OCI-LY1 (cell line): ENCODE measurements at regions not wholly inside any gene's neighbourhood (a gene's known extent, or its start where the extent isn't known, plus 50 kb on each side); places are given as distances from the start of the nearest gene placed in this dataset.

Experiments used
- H2AFZ ChIP-seq: fragments of 200-600 bp; sonication (generic), shearing (Covaris generic); 2 replicates; pipeline ENCODE4 v1.6.0; 2014; ENCODE audit warnings: antibody characterized with exemption, mild to moderate bottlenecking, low read length
- H3F3A ChIP-seq: fragments of 200-600 bp; sonication (generic), shearing (Covaris generic); 2 replicates; pipeline ENCODE4 v1.6.0; 2014; ENCODE audit warnings: mild to moderate bottlenecking, antibody characterized with exemption, low read length, moderate library complexity; ENCODE audit not compliant: insufficient read depth
- H3K27ac ChIP-seq: fragments of 200-600 bp; sonication (generic); 2 replicates; pipeline ENCODE4 v1.5.1; 2014; ENCODE audit warnings: low read length, mixed run types, mild to moderate bottlenecking, low read depth; ENCODE audit not compliant: poor library complexity, severe bottlenecking
- H3K27me3 ChIP-seq: fragments of 200-600 bp; sonication (generic); 2 replicates; pipeline ENCODE4 v1.6.0; 2014; ENCODE audit warnings: antibody characterized with exemption, mild to moderate bottlenecking, low read length, moderate library complexity; ENCODE audit not compliant: insufficient read depth
- H3K36me3 ChIP-seq: fragments of 200-600 bp; sonication (generic); 2 replicates; pipeline ENCODE4 v1.6.1; 2014; ENCODE audit warnings: mild to moderate bottlenecking, antibody characterized with exemption, low read length, moderate library complexity, mixed read lengths; ENCODE audit not compliant: insufficient read depth
- H3K4me1 ChIP-seq: fragments of 200-600 bp; sonication (generic); 2 replicates; pipeline ENCODE4 v1.5.1; 2014; ENCODE audit warnings: mild to moderate bottlenecking, low read length, moderate library complexity; ENCODE audit not compliant: insufficient read depth, severe bottlenecking
- H3K4me2 ChIP-seq: fragments of 200-600 bp; sonication (generic), shearing (Covaris generic); 2 replicates; pipeline ENCODE4 v1.6.1; 2014; ENCODE audit warnings: low read length
- H3K4me3 ChIP-seq: fragments of 200-600 bp; sonication (generic); 2 replicates; pipeline ENCODE4 v1.5.1; 2014; ENCODE audit warnings: low read length, low read depth, mild to moderate bottlenecking, mixed read lengths; ENCODE audit not compliant: poor library complexity, severe bottlenecking
- H3K79me2 ChIP-seq: fragments of 200-600 bp; shearing (Covaris generic); 2 replicates; pipeline ENCODE4 v1.6.1; 2016; ENCODE audit warnings: mixed run types, low read length, mixed read lengths; ENCODE audit not compliant: insufficient read depth
- H3K9ac ChIP-seq: fragments of 200-600 bp; sonication (generic), shearing (Covaris generic); 2 replicates; pipeline ENCODE4 v1.6.1; 2014; ENCODE audit warnings: mild to moderate bottlenecking, low read length, mixed read lengths
- H3K9me2 ChIP-seq: fragments of 200-600 bp; sonication (generic), shearing (Covaris generic); 2 replicates; pipeline ENCODE4 v1.6.1; 2014; ENCODE audit warnings: low read depth, mild to moderate bottlenecking, low read length, mixed read lengths
- H3K9me3 ChIP-seq: fragments of 200-600 bp; shearing (Covaris generic); 2 replicates; pipeline ENCODE4 v1.6.1; 2014; ENCODE audit warnings: low read length, mixed read lengths
- H4K20me1 ChIP-seq: fragments of 200-600 bp; sonication (generic), shearing (Covaris generic); 2 replicates; pipeline ENCODE4 v1.6.0; 2016; ENCODE audit warnings: mild to moderate bottlenecking, low read length; ENCODE audit not compliant: insufficient read depth
- EZH2 ChIP-seq: fragments of 200-600 bp; sonication (generic), shearing (Covaris generic); IDR thresholded peaks from 2 replicates; pipeline ENCODE4 v1.8.0; 2017; ENCODE audit warnings: borderline replicate concordance, mixed run types, mild to moderate bottlenecking, antibody characterized with exemption, low read length, moderate library complexity, mixed read lengths
- TF ChIP-seq, protein P1 (sequence below): fragments of 200-600 bp; sonication (generic), shearing (Covaris generic); IDR thresholded peaks from 2 replicates; pipeline ENCODE4 v1.5.1; 2017; ENCODE audit warnings: mild to moderate bottlenecking, antibody characterized with exemption, low read length, moderate library complexity, mixed read lengths

DNA sequence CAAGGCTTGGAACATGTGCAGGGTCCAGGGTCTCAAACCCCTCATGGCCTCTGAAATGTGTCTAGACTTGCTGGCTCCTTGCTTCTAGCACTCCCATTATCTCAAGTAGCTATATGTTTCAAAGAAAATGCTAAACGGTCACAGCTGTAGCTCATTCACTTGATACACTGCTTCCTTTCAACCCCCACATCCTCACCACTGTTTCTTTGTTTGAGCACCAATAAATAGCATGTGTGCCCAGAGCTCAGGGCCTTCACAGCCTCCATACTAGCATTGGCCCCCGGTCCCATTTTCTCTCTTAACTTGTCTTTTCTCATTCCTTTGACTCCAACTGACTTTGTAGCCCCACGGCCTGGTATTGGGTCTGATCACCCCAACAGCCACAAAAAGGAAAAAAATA, 801.8 kb downstream of the STIM2 start:
- Histone ChIP-seq H3K79me2 (no peaks in the 10 kb centered on the region), H3K4me2 (no peak overlapping the region), H3K4me1 (no peaks in the 10 kb centered on the region), H3K9ac (no peak overlapping the region), H2AFZ (no peak overlapping the region), H3F3A (no peaks in the 10 kb centered on the region), H3K9me2 (no peaks in the 10 kb centered on the region), H3K27me3 (no peaks in the 10 kb centered on the region), H4K20me1 (no peaks in the 10 kb centered on the region), H3K27ac (no peak overlapping the region), H3K9me3 (no peaks in the 10 kb centered on the region), H3K4me3 (no peak overlapping the region), H3K36me3 (no peaks in the 10 kb centered on the region)
- no peak for TF ChIP-seq EZH2
- TF ChIP-seq, protein P1, sequence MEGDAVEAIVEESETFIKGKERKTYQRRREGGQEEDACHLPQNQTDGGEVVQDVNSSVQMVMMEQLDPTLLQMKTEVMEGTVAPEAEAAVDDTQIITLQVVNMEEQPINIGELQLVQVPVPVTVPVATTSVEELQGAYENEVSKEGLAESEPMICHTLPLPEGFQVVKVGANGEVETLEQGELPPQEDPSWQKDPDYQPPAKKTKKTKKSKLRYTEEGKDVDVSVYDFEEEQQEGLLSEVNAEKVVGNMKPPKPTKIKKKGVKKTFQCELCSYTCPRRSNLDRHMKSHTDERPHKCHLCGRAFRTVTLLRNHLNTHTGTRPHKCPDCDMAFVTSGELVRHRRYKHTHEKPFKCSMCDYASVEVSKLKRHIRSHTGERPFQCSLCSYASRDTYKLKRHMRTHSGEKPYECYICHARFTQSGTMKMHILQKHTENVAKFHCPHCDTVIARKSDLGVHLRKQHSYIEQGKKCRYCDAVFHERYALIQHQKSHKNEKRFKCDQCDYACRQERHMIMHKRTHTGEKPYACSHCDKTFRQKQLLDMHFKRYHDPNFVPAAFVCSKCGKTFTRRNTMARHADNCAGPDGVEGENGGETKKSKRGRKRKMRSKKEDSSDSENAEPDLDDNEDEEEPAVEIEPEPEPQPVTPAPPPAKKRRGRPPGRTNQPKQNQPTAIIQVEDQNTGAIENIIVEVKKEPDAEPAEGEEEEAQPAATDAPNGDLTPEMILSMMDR: no peak

DNA sequence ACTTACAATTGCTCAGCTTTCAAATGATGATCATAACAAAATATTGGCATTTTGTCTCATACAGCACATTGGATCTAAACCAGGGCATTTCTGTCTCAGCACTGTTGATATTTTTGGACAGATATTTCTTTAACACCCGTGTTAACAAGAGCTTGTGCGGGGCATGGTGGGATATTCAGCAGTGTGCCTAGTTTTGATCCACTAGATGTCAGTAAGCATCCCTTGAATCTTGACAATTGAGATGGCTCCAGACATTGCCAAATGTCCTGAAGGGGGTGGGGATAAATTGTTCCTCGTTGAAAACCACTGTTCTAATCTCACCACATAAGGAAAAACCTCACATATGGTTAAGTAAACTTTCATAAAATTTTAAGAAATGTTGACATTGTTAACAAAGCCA, 806.3 kb downstream of the STIM2 start:
- Histone ChIP-seq H4K20me1 (no peaks in the 10 kb centered on the region), H3K79me2 (no peaks in the 10 kb centered on the region), H3K27me3 (no peaks in the 10 kb centered on the region), H2AFZ (no peak overlapping the region), H3K9me2 (no peaks in the 10 kb centered on the region), H3K4me3 (no peak overlapping the region), H3K36me3 (no peaks in the 10 kb centered on the region), H3K4me1 (no peaks in the 10 kb centered on the region), H3K9me3 (no peaks in the 10 kb centered on the region), H3K9ac (no peak overlapping the region), H3K27ac (no peak overlapping the region), H3F3A (no peaks in the 10 kb centered on the region), H3K4me2 (no peak overlapping the region)
- no peak for TF ChIP-seq EZH2
- TF ChIP-seq, protein P1: no peak

DNA sequence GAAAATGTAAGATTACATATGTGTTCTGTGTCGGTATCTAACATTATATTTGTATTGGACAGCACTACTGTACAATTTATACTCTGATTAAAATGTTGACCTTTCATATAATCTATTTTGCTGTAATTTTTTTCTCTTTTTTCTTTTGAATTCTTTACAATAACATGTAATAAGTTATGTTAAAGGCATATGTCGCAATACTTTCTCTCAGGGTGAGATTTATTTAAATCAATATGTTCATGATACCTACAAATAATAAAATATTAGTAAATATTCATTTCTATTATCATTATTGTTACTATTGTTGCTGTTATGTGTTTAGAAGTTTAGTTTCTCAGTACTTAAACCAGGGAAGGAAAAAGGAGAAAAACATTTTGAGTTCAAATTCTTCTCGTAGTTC, 807.4 kb downstream of the STIM2 start:
- TF ChIP-seq, protein P1: no peak
- no peak for TF ChIP-seq EZH2
- Histone ChIP-seq H3K9me3 (no peaks in the 10 kb centered on the region), H3K4me1 (no peaks in the 10 kb centered on the region)

More for the DNA sequence above, 807.4 kb downstream of the STIM2 start:
- Histone ChIP-seq H3K27me3 (no peaks in the 10 kb centered on the region), H4K20me1 (no peaks in the 10 kb centered on the region), H3K36me3 (no peaks in the 10 kb centered on the region), H3K27ac (no peak overlapping the region), H3K4me3 (no peak overlapping the region), H3K9ac (no peak overlapping the region), H3K4me2 (no peak overlapping the region), H3K9me2 (no peaks in the 10 kb centered on the region), H2AFZ (no peak overlapping the region), H3F3A (no peaks in the 10 kb centered on the region), H3K79me2 (no peaks in the 10 kb centered on the region)
